ENCODE measurements at regions not wholly inside any gene's neighbourhood (a gene's known extent, or its start where the extent isn't known, plus 50 kb on each side); places are given as distances from the start of the nearest gene placed in this dataset.
"Not testable (repeated sequence)": the region's sequence is repeated elsewhere in the genome, so short reads cannot be mapped to it uniquely, and the experiment has no call there.

DNA sequence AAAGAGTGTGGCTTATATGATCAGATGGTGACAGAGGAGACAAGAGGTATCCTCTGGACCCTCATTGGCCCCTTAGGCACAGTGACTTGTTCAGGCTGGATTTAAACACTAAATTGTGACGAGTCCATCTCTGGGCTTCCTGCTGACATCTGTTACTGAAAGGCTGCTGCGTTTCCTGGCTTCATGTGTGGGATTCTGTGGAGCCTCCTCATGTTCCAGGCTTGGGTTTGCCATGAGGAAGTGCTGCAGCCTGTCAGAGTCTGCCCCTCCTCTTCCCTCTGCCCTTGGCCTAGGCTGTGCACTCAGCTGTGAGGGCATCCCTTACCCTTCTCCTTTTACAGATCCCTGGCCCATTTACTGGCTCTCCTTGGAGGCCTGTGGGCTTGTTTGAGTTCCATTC is 159.1 kb upstream of the TTC29 start:
- DNase-seq = no peak

GRCh38 chr4:147108409-147108808 is 162.7 kb upstream of the TTC29 start:
- no peak for DNase-seq

- no peak for DNase-seq
Observed at GRCh38 chr4:147109800-147110199, 164.1 kb upstream of the TTC29 start.

DNA sequence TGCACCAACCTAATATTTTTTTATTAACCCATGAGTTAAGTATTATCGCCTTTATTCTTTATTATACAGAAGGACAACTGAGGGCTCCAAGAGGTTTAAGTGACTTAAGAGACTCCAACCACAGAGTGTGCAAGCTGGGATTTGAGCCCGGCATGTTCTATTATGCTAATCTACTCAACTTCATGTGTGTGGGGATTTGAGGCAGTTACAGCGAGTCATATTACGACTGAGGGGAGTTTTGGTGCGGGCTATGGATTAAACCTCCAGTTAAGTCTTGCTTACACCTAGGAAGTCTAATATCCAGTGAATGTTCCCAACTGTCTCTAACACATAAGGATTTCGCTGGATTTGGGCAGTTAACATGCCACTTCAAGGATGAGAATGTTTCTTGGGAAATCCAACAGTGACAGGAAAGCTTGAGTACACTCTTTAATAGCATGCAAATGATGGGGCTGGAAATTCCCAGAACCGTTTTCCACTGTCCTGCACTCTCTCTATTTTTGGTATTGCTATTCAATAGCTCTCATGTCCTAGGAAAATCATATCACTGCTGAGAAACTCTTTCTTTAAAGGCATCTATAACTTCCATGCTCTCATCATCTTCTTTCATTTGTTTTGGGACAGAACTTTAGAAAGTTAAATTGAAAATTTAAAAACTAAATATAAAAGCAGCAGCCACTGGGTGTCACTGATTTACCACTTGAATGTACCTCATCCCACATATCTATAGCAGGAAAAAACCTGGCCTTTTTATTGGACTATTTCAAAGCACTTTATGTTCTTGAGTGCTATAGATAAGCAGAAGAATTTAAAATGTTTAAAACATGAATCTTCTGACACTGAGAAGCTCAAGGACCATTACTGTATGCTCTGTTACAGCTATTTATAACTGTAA is 165.1 kb upstream of the TTC29 start:
- no peak for DNase-seq

DNA sequence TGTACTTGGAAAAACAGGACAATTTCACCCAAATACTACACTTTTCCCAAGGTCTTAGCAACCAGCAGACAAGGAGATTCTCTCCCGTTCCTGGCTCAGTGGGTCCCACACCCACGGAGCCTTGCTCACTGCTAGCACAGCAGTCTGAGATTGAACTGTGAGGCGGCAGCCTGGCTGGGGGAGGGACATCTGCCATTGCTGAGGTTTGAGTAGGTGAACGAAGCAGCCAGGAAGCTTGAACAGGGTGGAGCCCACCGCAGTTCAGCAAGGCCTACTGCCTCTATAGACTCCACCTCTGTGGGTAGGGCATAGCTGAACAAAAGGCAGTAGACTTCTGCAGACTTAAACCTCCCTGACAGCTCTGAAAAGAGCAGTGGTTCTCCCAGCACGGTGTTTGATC is 166.5 kb upstream of the TTC29 start:
- DNase-seq = not testable (repeated sequence)

- no peak for DNase-seq
Observed at GRCh38 chr4:147117431-147117830, 171.8 kb upstream of the TTC29 start.

DNA sequence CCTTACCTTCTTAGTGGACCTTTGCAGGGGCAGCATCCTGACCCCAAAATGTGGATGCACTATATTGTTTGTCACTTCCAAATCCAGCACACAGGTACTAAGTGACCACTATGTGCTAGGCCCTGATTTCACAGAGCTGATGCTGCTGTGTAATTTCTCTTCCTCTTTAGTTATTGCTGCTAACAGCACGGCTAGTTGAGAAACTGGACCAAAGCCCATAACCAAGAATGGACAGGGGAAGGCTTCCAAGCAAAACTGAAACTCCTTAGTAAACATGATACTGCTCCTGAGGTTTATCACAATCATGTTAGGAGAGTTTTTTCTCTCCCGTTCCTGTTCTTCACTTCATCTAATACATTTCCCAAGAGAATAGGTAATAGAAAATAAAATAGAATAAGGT is 172.9 kb upstream of the TTC29 start:
- no peak for DNase-seq

GRCh38 chr4:147122685-147123084 is 177.0 kb upstream of the TTC29 start:
- no peak for DNase-seq

GRCh38 chr4:147123146-147123545 is 177.5 kb upstream of the TTC29 start:
- no peak for DNase-seq

DNA sequence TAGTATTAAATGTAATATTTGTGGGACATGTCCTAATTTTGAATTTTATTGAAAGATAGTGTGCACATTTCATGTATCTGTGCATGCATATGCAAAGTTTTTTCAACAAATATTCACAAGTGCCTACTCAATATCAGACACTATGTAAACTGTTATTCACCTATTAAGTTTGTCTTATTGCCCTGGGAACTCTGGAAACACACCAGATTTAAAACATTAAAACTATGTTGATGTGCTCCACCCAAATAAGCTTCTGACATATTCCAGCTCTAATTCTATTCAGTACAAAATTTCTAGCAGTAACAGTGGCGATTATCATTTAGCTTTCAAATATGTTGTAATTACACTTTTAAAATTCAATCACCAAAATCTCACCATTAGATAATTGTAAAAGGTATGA is 183.1 kb upstream of the TTC29 start:
- no peak for DNase-seq

DNA sequence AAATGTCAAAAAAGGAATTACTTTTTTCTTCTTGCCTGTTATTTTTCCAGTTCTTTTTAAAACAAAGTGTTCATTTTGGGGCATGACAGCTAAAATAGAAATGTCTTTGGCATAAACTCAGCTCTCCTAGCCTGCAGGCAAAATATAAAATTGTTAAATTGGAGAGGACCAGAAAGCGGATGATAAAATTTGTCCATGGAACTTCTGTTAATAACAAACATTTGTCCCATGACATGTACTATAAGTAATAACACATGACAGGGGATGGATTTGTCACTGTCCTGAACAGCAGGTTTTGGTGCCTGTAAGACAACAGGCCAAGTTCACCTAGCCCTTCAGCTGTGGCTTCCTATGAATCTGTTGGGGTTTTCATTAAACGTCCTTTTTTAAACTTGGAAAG is 184.0 kb upstream of the TTC29 start:
- DNase-seq = no peak

DNA sequence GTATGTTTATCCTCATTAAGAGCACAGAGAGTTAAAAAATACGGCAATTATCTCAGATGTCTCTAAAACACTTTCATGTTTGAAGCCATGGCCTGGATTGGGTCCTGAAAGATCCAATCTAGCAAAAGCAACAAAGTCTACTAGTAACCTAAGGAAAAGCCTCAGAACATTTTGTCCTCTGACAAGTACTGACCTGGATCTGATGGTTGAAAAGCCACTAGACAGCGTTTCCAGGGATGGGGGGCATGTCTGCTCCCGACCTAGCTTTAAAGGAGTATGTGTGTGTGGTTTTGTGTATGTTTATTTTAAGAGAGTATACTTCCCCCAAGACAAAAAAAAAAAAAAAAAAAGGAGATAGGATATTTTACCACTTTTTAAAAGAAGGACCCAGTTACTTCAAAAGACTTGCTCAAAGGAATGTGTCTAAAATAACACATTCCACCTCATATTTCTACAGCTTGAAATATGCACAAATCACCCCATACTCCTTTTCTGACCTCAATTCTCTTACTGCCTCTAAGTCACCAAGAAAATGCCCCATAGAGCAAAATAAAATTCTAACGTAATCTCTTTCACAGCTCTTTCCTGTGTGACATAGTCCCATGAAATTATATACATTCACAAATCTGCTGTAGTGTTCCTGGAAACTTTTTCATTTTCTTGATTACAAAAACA is 189.0 kb upstream of the TTC29 start:
- DNase-seq = no peak

GRCh38 chr4:147136310-147136709 is 190.6 kb upstream of the TTC29 start:
- no peak for DNase-seq

DNA sequence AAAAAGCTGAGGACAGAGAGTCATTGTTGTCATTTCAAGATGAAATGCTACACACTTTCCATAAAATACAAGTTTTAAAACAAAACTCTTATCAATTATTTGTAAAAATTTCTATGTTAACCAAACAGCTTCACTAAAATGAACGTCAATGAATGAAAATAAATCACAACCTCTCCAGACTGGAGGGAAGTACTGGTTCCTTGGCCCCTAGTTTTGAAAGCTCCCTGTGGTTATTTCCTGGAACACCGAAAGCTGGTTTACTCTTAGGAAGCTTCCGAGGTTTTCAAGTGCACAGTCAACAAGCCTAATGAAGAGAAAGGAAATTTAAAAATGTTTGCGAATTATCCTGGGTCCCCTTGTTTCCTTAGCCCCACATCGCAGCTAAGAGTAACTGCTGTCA is 191.1 kb upstream of the TTC29 start:
- no peak for DNase-seq

DNA sequence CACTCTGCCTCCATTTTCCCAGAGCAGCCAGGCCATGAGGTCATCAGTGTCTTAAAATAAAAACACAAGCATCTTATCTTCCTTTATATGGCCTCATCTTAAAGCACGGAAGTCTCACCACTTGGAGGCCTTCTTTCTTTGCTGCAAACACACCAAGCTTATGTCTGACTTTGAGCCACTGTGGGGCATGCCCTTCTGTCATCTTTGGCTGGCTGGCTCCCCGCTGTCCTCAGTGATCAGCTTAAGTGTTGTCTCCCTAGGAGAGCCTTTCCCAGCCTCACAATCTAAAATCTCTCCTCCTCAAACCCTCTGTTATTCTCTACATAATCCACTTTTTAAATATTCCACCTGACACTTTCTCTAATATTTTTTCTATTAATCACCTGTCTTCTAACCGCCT is 191.6 kb upstream of the TTC29 start:
- DNase-seq = no peak

DNA sequence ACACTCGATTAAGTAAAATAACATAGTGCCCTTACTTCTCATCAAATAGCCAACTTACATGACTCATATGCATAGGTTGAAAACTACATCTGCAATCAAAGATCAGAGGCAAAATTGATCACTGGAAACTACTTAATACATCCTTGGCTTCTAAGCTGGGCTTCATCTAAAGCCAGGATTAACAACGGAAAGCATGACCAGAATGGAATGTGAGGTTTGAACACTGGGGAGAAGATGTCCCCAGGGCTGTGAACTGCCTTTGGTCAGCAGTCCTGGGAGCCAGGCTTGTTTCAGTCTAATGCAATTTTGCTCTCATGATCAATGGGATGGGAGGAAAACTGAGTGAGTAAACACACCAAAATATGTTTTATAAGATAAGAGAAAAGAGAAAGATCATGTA is 192.5 kb upstream of the TTC29 start:
- DNase-seq = no peak

GRCh38 chr4:147139455-147140198 is 194.0 kb upstream of the TTC29 start:
- no peak for DNase-seq

- DNase-seq = no peak
Observed at GRCh38 chr4:147151763-147152162, 206.1 kb upstream of the TTC29 start.

DNA sequence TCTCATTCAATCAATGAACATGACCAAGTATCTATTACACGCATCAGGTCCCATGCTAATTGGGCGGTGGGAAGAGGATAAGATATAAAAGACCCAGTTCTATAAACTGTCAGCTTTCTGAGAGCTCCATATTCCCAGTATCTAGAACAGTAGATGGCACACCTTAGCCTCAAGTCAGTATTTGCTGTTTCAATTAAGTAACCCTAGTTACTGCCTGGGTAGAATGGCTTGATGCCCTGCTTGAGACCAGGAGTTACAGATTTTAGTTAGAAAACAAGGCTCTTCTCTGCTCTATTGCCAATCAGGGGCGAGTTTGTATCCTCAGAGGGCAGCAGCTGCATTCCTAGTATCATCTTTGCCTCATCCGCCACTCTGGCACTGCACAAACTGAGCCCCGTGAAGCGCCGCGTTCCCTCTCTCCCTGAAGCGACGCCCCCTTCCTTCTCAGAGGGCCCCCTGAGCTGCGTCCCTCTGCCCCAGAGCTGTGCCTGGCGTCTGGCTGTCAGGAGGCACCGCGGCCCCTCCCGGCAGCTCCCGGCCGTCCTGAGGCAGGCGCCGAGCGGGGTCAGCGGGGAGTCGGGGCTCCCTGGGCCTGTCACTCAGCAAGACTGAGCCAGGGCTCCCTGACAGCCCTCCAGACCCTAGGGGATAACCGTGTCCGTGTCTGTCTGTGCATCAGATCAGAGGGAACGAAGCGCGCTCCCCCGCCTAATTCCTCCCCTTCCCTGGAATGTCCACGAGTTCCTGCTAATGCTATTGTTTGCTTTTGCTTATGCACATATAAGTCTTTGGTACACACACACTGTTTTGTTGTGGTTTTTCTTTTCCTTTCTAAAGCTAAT is 212.4 kb upstream of the TTC29 start:
- no peak for DNase-seq

DNA sequence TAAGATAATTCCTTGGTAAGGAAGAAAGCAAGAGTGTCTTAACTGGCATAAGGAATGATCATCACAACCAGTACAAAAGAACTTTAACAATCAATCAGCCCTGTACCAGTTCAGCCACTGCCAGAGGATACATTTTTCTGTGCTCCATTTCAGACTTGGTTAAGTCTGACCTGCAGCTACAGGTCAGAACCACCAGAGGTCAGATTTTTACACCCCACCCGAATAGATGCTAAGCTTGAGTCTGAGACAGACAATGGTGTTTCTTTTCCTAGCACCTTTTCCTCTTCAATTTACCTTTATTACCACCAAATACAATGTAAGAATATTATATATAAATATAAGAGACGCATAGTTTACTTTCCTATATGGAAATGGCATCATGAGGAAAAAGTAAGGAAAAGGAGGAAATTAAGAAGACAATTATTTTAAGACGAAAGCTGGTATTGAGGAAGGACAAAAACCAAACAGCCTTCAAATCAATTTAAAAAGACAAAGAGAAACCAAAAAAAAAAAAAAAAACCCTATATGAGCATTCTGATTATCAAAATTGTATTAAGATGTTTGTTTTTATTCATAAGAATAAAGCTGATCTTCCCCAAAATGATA is 215.3 kb upstream of the TTC29 start:
- DNase-seq = no peak

DNA sequence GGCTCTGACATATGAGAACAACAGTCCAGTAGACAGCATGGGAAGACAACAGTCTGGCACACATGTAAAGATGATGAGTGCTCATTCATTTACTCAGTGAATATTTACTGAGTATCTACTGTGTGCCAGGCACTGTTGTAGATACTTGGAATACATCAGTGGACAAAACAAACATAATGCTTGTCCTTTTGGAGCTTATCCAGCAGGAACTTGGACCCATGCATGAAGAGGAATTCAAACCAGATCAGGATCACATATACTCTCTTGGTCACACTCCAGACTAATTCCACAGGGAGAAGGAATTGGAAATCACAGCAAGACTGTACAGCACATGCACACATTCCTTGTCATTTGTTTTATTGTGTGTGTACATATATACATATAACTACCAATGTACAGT is 217.6 kb upstream of the TTC29 start:
- DNase-seq = no peak

DNA sequence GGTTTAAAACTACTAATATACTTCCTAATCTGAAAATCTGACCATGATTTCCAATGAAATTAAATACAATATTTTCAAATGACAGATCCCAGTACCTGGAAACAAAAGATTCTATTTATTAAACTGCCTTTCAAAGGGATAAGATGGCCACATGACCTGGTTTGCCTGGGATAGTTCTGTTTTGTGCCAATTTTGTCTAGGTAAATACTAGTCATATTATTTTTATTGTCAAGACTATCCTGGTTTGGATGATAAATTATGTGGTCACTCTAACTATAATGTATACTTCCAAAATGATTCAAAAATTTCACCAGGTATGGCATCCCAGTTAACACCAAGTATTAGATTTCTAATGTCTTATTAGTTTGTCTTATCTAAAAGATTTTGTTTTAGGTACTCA is 222.5 kb upstream of the TTC29 start:
- DNase-seq = not testable (repeated sequence)

All from NCI-H187 treated with DMSO at 0.1 percent for 48 hours (cell line).